ENCODE measurements at regions not wholly inside any gene's neighbourhood (a gene's known extent, or its start where the extent isn't known, plus 50 kb on each side); places are given as distances from the start of the nearest gene placed in this dataset.

DNA sequence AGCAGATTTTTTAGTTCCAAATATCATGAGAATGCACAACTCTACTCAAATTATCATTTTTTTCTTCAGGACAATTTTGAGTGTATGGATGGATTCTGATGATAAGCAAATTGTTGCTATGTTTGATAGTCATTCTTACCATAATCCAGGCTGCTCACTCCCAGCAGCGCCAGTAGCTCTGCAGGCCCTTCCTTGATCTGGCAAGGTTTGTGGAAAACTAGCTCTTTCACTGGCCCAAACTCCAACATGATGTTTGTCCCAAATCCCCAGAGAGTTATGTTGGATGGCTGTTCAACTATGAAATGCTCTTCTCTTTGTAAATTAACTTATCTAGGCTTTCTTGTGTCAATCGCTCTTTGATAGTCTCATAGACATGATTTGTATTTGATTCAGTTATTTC, 933.7 kb downstream of the DNAJB9 start:
- intact Hi-C loops (cut with micrococcal nuclease) = no loop called here
- CTCF ChIA-PET (ENCODE audit: partially characterized antibody) = no interaction called here
- H3K27me3 Mint-ChIP-seq = no peaks in the 10 kb centered on the region
- peaks cover 2 to 13% (median 8%) of the 10 kb centered on the region in 8 donors for H3K9me3 Mint-ChIP-seq
- H3K27ac Mint-ChIP-seq = no peak overlapping the region
- H3K36me3 Mint-ChIP-seq = no peaks in the 10 kb centered on the region
- Histone ChIP-seq H3K27ac (ENCODE audit: low read depth, low read length) (no peak overlapping the region), H3K4me1 (ENCODE audit: insufficient read depth, low read length) (no peaks in the 10 kb centered on the region), H3K4me3 (ENCODE audit: low read length in 2 of 2) (no peak overlapping the region), H3K9me3 (ENCODE audit: control insufficient read depth in 1 of 2, low read length in 2 of 2) (no peaks in the 10 kb centered on the region), H3K27me3 (ENCODE audit: insufficient read depth, low read length) (no peaks in the 10 kb centered on the region), H3K36me3 (ENCODE audit: insufficient read depth, low read length) (no peaks in the 10 kb centered on the region)
- H3K4me3 Mint-ChIP-seq = no peak overlapping the region
- no peaks in the 10 kb centered on the region for H3K4me1 Mint-ChIP-seq
- POLR2A ChIA-PET (ENCODE audit: partially characterized antibody) = no interaction called here
- DNase-seq = no peak

DNA sequence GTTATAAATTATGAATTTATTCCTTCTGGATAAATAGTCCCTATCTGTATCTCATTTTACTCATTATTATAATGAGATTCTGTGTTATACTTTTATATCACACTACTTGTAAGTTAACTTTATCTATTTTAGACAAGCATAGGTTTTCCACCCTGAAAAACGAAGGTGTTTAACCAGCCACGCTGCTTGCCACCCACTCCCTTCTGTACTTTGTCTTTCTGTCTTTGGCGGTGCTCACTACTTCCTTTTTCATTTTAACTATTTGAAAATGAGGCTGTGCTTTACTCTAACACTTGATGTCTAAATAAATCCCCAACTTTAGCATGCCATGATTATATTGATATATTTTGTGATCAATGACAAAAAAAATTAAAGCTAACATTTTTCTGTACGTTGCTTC, 952.9 kb downstream of the DNAJB9 start:
- no peaks in the 10 kb centered on the region for H3K36me3 ChIP-seq (ENCODE audit: insufficient read depth, low read length)
- CTCF ChIA-PET (ENCODE audit: partially characterized antibody) = no interaction called here

DNA sequence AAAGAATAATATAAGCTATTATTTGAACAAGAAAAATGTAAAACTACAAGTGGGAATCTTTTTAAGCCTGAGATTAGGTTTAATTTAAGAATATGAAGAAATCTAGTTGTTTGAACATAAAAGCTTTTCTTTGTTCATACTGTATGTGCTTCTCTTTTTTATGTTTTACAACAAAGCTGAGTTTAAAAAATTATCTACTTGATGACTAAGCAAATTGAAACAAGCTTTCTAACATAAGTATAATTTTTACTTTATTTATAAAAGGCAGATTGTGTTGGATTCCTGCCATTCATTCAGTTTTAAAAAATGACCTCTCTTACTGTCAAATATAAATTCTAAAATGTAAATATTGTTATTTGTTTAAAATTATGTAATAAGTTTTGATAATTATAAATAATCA, 958.2 kb downstream of the DNAJB9 start:
- Histone ChIP-seq H3K9me3 (ENCODE audit: control insufficient read depth in 1 of 2, low read length in 2 of 2) (no peaks in the 10 kb centered on the region), H3K4me1 (ENCODE audit: insufficient read depth, low read length) (no peaks in the 10 kb centered on the region), H3K36me3 (ENCODE audit: insufficient read depth, low read length) (no peaks in the 10 kb centered on the region), H3K4me3 (ENCODE audit: low read length in 2 of 2) (no peak overlapping the region), H3K27ac (ENCODE audit: low read depth, low read length) (no peak overlapping the region), H3K27me3 (ENCODE audit: insufficient read depth, low read length) (no peaks in the 10 kb centered on the region)
- Mint-ChIP-seq H3K27ac (no peak overlapping the region), H3K36me3 (no peaks in the 10 kb centered on the region), H3K27me3 (no peaks in the 10 kb centered on the region), H3K4me3 (no peak overlapping the region), H3K4me1 (no peaks in the 10 kb centered on the region), H3K9me3 (peaks cover 0 to 7% (median 0%) of the 10 kb centered on the region in 8 donors)
- intact Hi-C loops (cut with micrococcal nuclease) = no loop called here
- no peak for DNase-seq
- POLR2A ChIA-PET (ENCODE audit: partially characterized antibody) = no interaction called here
- CTCF ChIA-PET (ENCODE audit: partially characterized antibody) = no interaction called here

More for the DNA sequence above, 952.9 kb downstream of the DNAJB9 start:
- Histone ChIP-seq H3K4me3 (ENCODE audit: low read length in 2 of 2) (no peak overlapping the region), H3K4me1 (ENCODE audit: insufficient read depth, low read length) (no peaks in the 10 kb centered on the region), H3K27me3 (ENCODE audit: insufficient read depth, low read length) (no peaks in the 10 kb centered on the region), H3K9me3 (ENCODE audit: control insufficient read depth in 1 of 2, low read length in 2 of 2) (no peaks in the 10 kb centered on the region), H3K27ac (ENCODE audit: low read depth, low read length) (no peak overlapping the region)
- Mint-ChIP-seq H3K36me3 (no peaks in the 10 kb centered on the region), H3K4me3 (no peak overlapping the region), H3K9me3 (peaks cover 0 to 7% (median 0%) of the 10 kb centered on the region in 8 donors), H3K27me3 (no peaks in the 10 kb centered on the region), H3K27ac (no peak overlapping the region), H3K4me1 (no peaks in the 10 kb centered on the region)
- POLR2A ChIA-PET (ENCODE audit: partially characterized antibody) = no interaction called here
- no peak for DNase-seq
- intact Hi-C loops (cut with micrococcal nuclease) = no loop called here

DNA sequence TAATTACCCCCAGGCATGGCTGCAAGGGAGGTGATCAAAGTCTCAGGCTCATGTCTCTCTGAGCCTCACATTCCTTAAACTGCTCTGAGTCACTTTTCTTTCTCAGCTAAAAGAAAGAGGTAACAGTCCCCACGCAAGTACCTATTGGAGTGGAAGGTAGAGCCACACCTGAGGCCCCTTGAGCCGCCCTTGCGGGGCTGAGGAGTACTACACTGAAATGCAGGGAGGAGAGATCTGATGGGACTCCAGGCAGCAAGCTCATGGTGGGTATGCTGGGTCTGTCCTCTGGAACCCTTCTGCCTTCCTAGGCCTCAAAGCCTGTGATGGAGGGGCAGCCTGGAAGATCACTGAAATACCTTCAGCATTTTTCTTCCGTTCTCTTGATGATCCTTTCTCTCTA, 960.0 kb downstream of the DNAJB9 start:
- Histone ChIP-seq H3K9me3 (ENCODE audit: control insufficient read depth in 1 of 2, low read length in 2 of 2) (no peaks in the 10 kb centered on the region), H3K27me3 (ENCODE audit: insufficient read depth, low read length) (no peaks in the 10 kb centered on the region), H3K4me3 (ENCODE audit: low read length in 2 of 2) (no peak overlapping the region), H3K27ac (ENCODE audit: low read depth, low read length) (no peak overlapping the region), H3K36me3 (ENCODE audit: insufficient read depth, low read length) (no peaks in the 10 kb centered on the region), H3K4me1 (ENCODE audit: insufficient read depth, low read length) (no peaks in the 10 kb centered on the region)
- peaks cover 0 to 8% (median 0%) of the 10 kb centered on the region in 8 donors for H3K9me3 Mint-ChIP-seq
- H3K27me3 Mint-ChIP-seq = no peaks in the 10 kb centered on the region
- POLR2A ChIA-PET (ENCODE audit: partially characterized antibody) = no interaction called here
- intact Hi-C loops (cut with micrococcal nuclease) = no loop called here
- no peaks in the 10 kb centered on the region for H3K4me1 Mint-ChIP-seq
- H3K27ac Mint-ChIP-seq = no peak overlapping the region
- no peak for DNase-seq
- CTCF ChIA-PET (ENCODE audit: partially characterized antibody) = no interaction called here
- no peaks in the 10 kb centered on the region for H3K36me3 Mint-ChIP-seq
- H3K4me3 Mint-ChIP-seq = no peak overlapping the region

DNA sequence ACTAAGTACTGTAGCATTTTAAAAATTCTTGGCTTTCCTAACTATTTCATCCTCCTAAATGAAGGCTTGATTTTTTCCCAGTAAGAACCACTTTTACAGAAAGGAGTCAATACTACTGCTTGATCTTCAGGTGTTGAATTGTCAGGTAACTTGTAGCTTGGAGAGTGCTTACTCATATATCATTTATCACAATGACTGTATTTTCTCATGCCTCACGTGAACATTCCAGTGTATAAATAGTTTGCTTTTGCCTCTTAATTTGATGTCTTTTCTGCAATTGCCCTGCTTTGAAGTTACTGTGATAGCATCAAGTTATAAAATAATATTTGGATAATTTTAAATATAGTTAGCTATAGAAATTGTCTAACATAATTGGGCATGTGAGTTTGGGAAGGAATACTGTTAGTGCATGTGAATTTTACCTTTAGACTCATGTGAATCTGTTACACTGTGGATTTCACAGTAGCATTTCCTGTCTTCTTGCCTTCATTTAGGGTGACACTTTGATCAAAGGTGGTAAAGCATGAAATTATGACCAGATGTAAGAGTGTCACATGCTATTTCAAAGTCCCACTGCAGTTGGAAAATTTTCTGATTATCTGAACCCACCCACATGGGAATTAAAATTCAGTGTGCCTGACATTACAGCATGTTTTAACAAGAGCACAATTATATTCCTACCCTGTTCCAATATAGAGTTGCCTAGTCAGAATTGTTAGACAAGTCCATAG, 962.8 kb downstream of the DNAJB9 start:
- H3K27ac ChIP-seq (ENCODE audit: low read depth, low read length) = no peak overlapping the region
- H3K36me3 ChIP-seq (ENCODE audit: insufficient read depth, low read length) = no peaks in the 10 kb centered on the region
- H3K4me3 ChIP-seq (ENCODE audit: low read length in 2 of 2) = no peak overlapping the region
- POLR2A ChIA-PET (ENCODE audit: partially characterized antibody) = no interaction called here
- no peaks in the 10 kb centered on the region for H3K27me3 Mint-ChIP-seq
- no peaks in the 10 kb centered on the region for H3K4me1 ChIP-seq (ENCODE audit: insufficient read depth, low read length)
- no peak overlapping the region for H3K4me3 Mint-ChIP-seq
- H3K27me3 ChIP-seq (ENCODE audit: insufficient read depth, low read length) = no peaks in the 10 kb centered on the region
- H3K9me3 Mint-ChIP-seq = peaks cover 0 to 8% (median 0%) of the 10 kb centered on the region in 8 donors
- H3K36me3 Mint-ChIP-seq = no peaks in the 10 kb centered on the region
- H3K9me3 ChIP-seq (ENCODE audit: control insufficient read depth in 1 of 2, low read length in 2 of 2) = no peaks in the 10 kb centered on the region
- intact Hi-C loops (cut with micrococcal nuclease) = no loop called here
- DNase-seq = no peak
- CTCF ChIA-PET (ENCODE audit: partially characterized antibody) = no interaction called here
- no peaks in the 10 kb centered on the region for H3K4me1 Mint-ChIP-seq
- no peak overlapping the region for H3K27ac Mint-ChIP-seq

GRCh38 chr7:109545686-109546085, 976.0 kb downstream of the DNAJB9 start:
- no peak overlapping the region for H3K27ac ChIP-seq (ENCODE audit: low read depth, low read length)
- H3K4me3 ChIP-seq (ENCODE audit: low read length in 2 of 2) = no peak overlapping the region
- Mint-ChIP-seq H3K27me3 (no peaks in the 10 kb centered on the region), H3K9me3 (peaks cover 0 to 5% (median 2%) of the 10 kb centered on the region in 8 donors), H3K4me3 (no peak overlapping the region), H3K27ac (no peak overlapping the region), H3K36me3 (no peaks in the 10 kb centered on the region), H3K4me1 (no peaks in the 10 kb centered on the region)
- ChIA-PET POLR2A (ENCODE audit: partially characterized antibody) (no interaction called here), CTCF (ENCODE audit: partially characterized antibody) (no interaction called here)
- DNase-seq = no peak
- no peaks in the 10 kb centered on the region for H3K4me1 ChIP-seq (ENCODE audit: insufficient read depth, low read length)
- intact Hi-C loops (cut with micrococcal nuclease) = no loop called here
- H3K9me3 ChIP-seq (ENCODE audit: control insufficient read depth in 1 of 2, low read length in 2 of 2) = no peaks in the 10 kb centered on the region
- H3K36me3 ChIP-seq (ENCODE audit: insufficient read depth, low read length) = no peaks in the 10 kb centered on the region
- no peaks in the 10 kb centered on the region for H3K27me3 ChIP-seq (ENCODE audit: insufficient read depth, low read length)

GRCh38 chr7:109549471-109550193, 980.0 kb downstream of the DNAJB9 start:
- no peaks in the 10 kb centered on the region for H3K27me3 Mint-ChIP-seq
- intact Hi-C loops (cut with micrococcal nuclease) = no loop called here
- H3K4me1 Mint-ChIP-seq = no peaks in the 10 kb centered on the region
- no peaks in the 10 kb centered on the region for H3K36me3 ChIP-seq (ENCODE audit: insufficient read depth, low read length)
- H3K4me3 ChIP-seq (ENCODE audit: low read length in 2 of 2) = no peak overlapping the region
- H3K27ac Mint-ChIP-seq = no peak overlapping the region
- CTCF ChIA-PET (ENCODE audit: partially characterized antibody) = no interaction called here
- H3K4me1 ChIP-seq (ENCODE audit: insufficient read depth, low read length) = no peaks in the 10 kb centered on the region
- H3K9me3 Mint-ChIP-seq = peaks cover 1 to 24% (median 7%) of the 10 kb centered on the region in 8 donors
- H3K27ac ChIP-seq (ENCODE audit: low read depth, low read length) = no peak overlapping the region
- H3K4me3 Mint-ChIP-seq = no peak overlapping the region
- POLR2A ChIA-PET (ENCODE audit: partially characterized antibody) = no interaction called here
- no peaks in the 10 kb centered on the region for H3K9me3 ChIP-seq (ENCODE audit: control insufficient read depth in 1 of 2, low read length in 2 of 2)
- DNase-seq = no peak
- H3K36me3 Mint-ChIP-seq = no peaks in the 10 kb centered on the region
- no peaks in the 10 kb centered on the region for H3K27me3 ChIP-seq (ENCODE audit: insufficient read depth, low read length)
